OCI-LY1 (cell line): ENCODE measurements at regions not wholly inside any gene's neighbourhood (a gene's known extent, or its start where the extent isn't known, plus 50 kb on each side); places are given as distances from the start of the nearest gene placed in this dataset.

Source experiments
- EZH2 ChIP-seq: fragments of 200-600 bp; sonication (generic), shearing (Covaris generic); IDR thresholded peaks from 2 replicates; pipeline ENCODE4 v1.8.0; 2017; ENCODE audit warnings: borderline replicate concordance, mixed run types, mild to moderate bottlenecking, antibody characterized with exemption, low read length, moderate library complexity, mixed read lengths
- TF ChIP-seq, protein P1 (sequence below): fragments of 200-600 bp; sonication (generic), shearing (Covaris generic); IDR thresholded peaks from 2 replicates; pipeline ENCODE4 v1.5.1; 2017; ENCODE audit warnings: mild to moderate bottlenecking, antibody characterized with exemption, low read length, moderate library complexity, mixed read lengths

GRCh38 chr18:73261923-73262322, 394.1 kb upstream of the NETO1 start:
- TF ChIP-seq, protein P1, sequence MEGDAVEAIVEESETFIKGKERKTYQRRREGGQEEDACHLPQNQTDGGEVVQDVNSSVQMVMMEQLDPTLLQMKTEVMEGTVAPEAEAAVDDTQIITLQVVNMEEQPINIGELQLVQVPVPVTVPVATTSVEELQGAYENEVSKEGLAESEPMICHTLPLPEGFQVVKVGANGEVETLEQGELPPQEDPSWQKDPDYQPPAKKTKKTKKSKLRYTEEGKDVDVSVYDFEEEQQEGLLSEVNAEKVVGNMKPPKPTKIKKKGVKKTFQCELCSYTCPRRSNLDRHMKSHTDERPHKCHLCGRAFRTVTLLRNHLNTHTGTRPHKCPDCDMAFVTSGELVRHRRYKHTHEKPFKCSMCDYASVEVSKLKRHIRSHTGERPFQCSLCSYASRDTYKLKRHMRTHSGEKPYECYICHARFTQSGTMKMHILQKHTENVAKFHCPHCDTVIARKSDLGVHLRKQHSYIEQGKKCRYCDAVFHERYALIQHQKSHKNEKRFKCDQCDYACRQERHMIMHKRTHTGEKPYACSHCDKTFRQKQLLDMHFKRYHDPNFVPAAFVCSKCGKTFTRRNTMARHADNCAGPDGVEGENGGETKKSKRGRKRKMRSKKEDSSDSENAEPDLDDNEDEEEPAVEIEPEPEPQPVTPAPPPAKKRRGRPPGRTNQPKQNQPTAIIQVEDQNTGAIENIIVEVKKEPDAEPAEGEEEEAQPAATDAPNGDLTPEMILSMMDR = no peak
- no peak for TF ChIP-seq EZH2
